Left ventricle myocardium inferior (tissue), 1 donor: ENCODE measurements at regions not wholly inside any gene's neighbourhood (a gene's known extent, or its start where the extent isn't known, plus 50 kb on each side); places are given as distances from the start of the nearest gene placed in this dataset.

Source experiments
- DNase-seq: peaks from one replicate; pipeline ENCODE4 v3.0.0-alpha.2; 2020
- H3K27ac ChIP-seq: fragments of 200-600 bp; replicated peaks from 2 replicates; pipeline ENCODE4 v1.8.0; 2021
- H3K27me3 ChIP-seq: fragments of 200-600 bp; 2 replicates; pipeline ENCODE4 v1.8.0; 2021; ENCODE audit warnings: low read depth
- H3K36me3 ChIP-seq: fragments of 200-600 bp; 2 replicates; pipeline ENCODE4 v1.8.0; 2021
- H3K4me1 ChIP-seq: fragments of 200-600 bp; 2 replicates; pipeline ENCODE4 v1.8.0; 2021
- H3K4me3 ChIP-seq: fragments of 200-600 bp; 2 replicates; pipeline ENCODE4 v1.8.0; 2021; ENCODE audit warnings: mild to moderate bottlenecking, moderate library complexity
- H3K9me3 ChIP-seq: fragments of 200-600 bp; replicated peaks from 2 replicates; pipeline ENCODE4 v1.8.0; 2021
- CTCF ChIP-seq: fragments of 200-600 bp; IDR thresholded peaks from 2 replicates; pipeline ENCODE4 v1.8.0; 2021; ENCODE audit warnings: antibody characterized with exemption, mild to moderate bottlenecking, borderline replicate concordance
- intact Hi-C: fragments of 100-400 bp; cut with micrococcal nuclease; formaldehyde crosslinking; loops from one replicate; pipeline ENCODE4 v1.11.0; 2022
- donor health status: DM: no; HTN: yes; CAD: no; lungs with severe emphysema.

- Histone ChIP-seq H3K27me3 (peaks cover 3% of the 10 kb centered on the region), H3K27ac (peak overlapping the region; percentile 21), H3K36me3 (no peaks in the 10 kb centered on the region), H3K4me3 (no peak overlapping the region), H3K9me3 (no peaks in the 10 kb centered on the region), H3K4me1 (peaks cover 9% of the 10 kb centered on the region)
- no peak for DNase-seq
- no peak for TF ChIP-seq CTCF
- intact Hi-C loops: no loop called here
Measured at GRCh38 chr21:17436626-17437111, 76.2 kb upstream of the CXADR start.

DNA sequence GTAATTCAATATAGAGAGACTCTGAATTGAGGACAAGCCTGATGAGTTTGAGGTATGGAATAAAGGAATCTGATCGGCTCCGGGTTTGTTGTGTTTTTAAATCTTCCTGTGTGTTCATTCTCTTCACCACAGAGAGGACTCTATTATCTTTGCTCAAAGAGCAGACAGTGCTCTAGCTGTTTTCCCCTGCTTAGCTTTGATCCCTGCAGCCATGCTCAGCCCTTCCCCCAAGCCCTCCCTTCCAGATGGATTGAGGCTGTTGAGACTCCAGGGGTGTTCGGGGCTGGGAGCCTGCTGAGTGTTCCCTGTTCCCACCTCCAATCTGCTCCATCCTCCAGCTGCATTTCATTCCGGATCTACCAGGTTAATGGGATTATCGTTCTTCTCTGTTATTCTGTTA lies 74.2 kb upstream of the CXADR start:
- intact Hi-C loops: no loop called here
- Histone ChIP-seq H3K9me3 (no peaks in the 10 kb centered on the region), H3K36me3 (no peaks in the 10 kb centered on the region), H3K4me3 (no peak overlapping the region), H3K4me1 (peaks cover 9% of the 10 kb centered on the region), H3K27me3 (peaks cover 3% of the 10 kb centered on the region), H3K27ac (no peak overlapping the region)
- DNase-seq: no peak
- TF ChIP-seq CTCF: no peak

GRCh38 chr21:17440969-17441368 lies 71.9 kb upstream of the CXADR start:
- H3K27ac ChIP-seq: no peak overlapping the region
- no peak for DNase-seq
- H3K27me3 ChIP-seq: peaks cover 3% of the 10 kb centered on the region
- no peak overlapping the region for H3K4me3 ChIP-seq
- no peaks in the 10 kb centered on the region for H3K9me3 ChIP-seq
- intact Hi-C loops: no loop called here
- no peaks in the 10 kb centered on the region for H3K36me3 ChIP-seq
- TF ChIP-seq CTCF: no peak
- H3K4me1 ChIP-seq: peaks cover 2% of the 10 kb centered on the region

GRCh38 chr21:17441370-17441769 lies 71.5 kb upstream of the CXADR start:
- H3K27me3 ChIP-seq: peaks cover 3% of the 10 kb centered on the region
- H3K27ac ChIP-seq: no peak overlapping the region
- H3K36me3 ChIP-seq: no peaks in the 10 kb centered on the region
- TF ChIP-seq CTCF: no peak
- H3K4me1 ChIP-seq: no peaks in the 10 kb centered on the region
- H3K9me3 ChIP-seq: no peaks in the 10 kb centered on the region
- no peak overlapping the region for H3K4me3 ChIP-seq
- intact Hi-C loops: no loop called here
- no peak for DNase-seq

GRCh38 chr21:17442165-17442564 lies 70.7 kb upstream of the CXADR start:
- intact Hi-C loops: no loop called here

More at GRCh38 chr21:17442165-17442564, 70.7 kb upstream of the CXADR start:
- Histone ChIP-seq H3K36me3 (no peaks in the 10 kb centered on the region), H3K4me3 (no peak overlapping the region), H3K4me1 (no peaks in the 10 kb centered on the region), H3K27me3 (peaks cover 3% of the 10 kb centered on the region), H3K27ac (no peak overlapping the region), H3K9me3 (no peaks in the 10 kb centered on the region)
- no peak for DNase-seq
- TF ChIP-seq CTCF: no peak
